GM23338 (cell line): ENCODE measurements at regions not wholly inside any gene's neighbourhood (a gene's known extent, or its start where the extent isn't known, plus 50 kb on each side); places are given as distances from the start of the nearest gene placed in this dataset.

Experiments used
- ATAC-seq: fragments of 200-7000 bp; cut with Tn5 transposase; 3 replicates; pipeline ENCODE4 v1.9.1; 2020
- DNase-seq: peaks from one replicate; pipeline ENCODE4 v3.0.0-alpha.2; 2015; ENCODE audit warnings: low spot score
- H2AFZ ChIP-seq: fragments of 200-600 bp; sonication (generic); 2 replicates; pipeline ENCODE4 v1.8.0; 2016; ENCODE audit warnings: antibody characterized with exemption, mild to moderate bottlenecking, moderate library complexity
- H3F3A ChIP-seq: fragments of 200-600 bp; sonication (generic); replicated peaks from 2 replicates; pipeline ENCODE4 v1.8.0; 2017; ENCODE audit warnings: antibody characterized with exemption, mixed run types, low read depth
- H3K27ac ChIP-seq: fragments of 200-600 bp; sonication (generic); 2 replicates; pipeline ENCODE4 v1.6.1; 2016; ENCODE audit warnings: low read depth
- H3K27me3 ChIP-seq: fragments of 200-600 bp; sonication (generic); 2 replicates; pipeline ENCODE4 v1.8.0; 2016; ENCODE audit warnings: mild to moderate bottlenecking, mixed run types, moderate library complexity; ENCODE audit not compliant: insufficient read depth
- H3K36me3 ChIP-seq: fragments of 200-600 bp; sonication (generic); 2 replicates; pipeline ENCODE4 v1.8.0; 2016; ENCODE audit warnings: mild to moderate bottlenecking; ENCODE audit not compliant: insufficient read depth
- H3K4me1 ChIP-seq: fragments of 200-600 bp; sonication (generic); 2 replicates; pipeline ENCODE4 v1.8.0; 2016; ENCODE audit warnings: mild to moderate bottlenecking, moderate library complexity; ENCODE audit not compliant: insufficient read depth
- H3K4me2 ChIP-seq: fragments of 200-600 bp; sonication (generic); 2 replicates; pipeline ENCODE4 v1.7.1; 2017; ENCODE audit warnings: mixed run types
- H3K4me3 ChIP-seq: fragments of 200-600 bp; sonication (generic); 2 replicates; pipeline ENCODE4 v1.6.1; 2016; ENCODE audit warnings: mixed run types
- H3K79me2 ChIP-seq: fragments of 200-600 bp; sonication (generic); replicated peaks from 2 replicates; pipeline ENCODE4 v1.8.0; 2017; ENCODE audit warnings: mild to moderate bottlenecking; ENCODE audit not compliant: insufficient read depth
- H3K9me2 ChIP-seq: fragments of 200-600 bp; sonication (generic); 2 replicates; pipeline ENCODE4 v1.8.0; 2017; ENCODE audit not compliant: insufficient read depth
- H4K20me1 ChIP-seq: fragments of 200-600 bp; sonication (generic); replicated peaks from 2 replicates; pipeline ENCODE4 v1.8.0; 2017; ENCODE audit warnings: mild to moderate bottlenecking; ENCODE audit not compliant: insufficient read depth
- H3K27ac Mint-ChIP-seq: 2 replicates; pipeline ENCODE4 v1.8.0; 2020; ENCODE audit warnings: inconsistent platforms, mild to moderate bottlenecking, moderate library complexity, mixed read lengths
- H3K27me3 Mint-ChIP-seq: 3 replicates; pipeline ENCODE4 v1.8.0; 2022; ENCODE audit warnings: low read depth, mild to moderate bottlenecking, moderate library complexity, mixed read lengths, inconsistent platforms; ENCODE audit not compliant: insufficient read depth, poor library complexity
- H3K36me3 Mint-ChIP-seq: 3 replicates; pipeline ENCODE4 v1.8.0; 2021; ENCODE audit warnings: low read depth, mild to moderate bottlenecking, inconsistent platforms, moderate library complexity, mixed read lengths
- H3K4me1 Mint-ChIP-seq: 3 replicates; pipeline ENCODE4 v1.8.0; 2020; ENCODE audit warnings: mild to moderate bottlenecking, inconsistent platforms, mixed read lengths
- H3K4me3 Mint-ChIP-seq: 3 replicates; pipeline ENCODE4 v1.8.0; 2021; ENCODE audit warnings: moderate library complexity, mild to moderate bottlenecking, inconsistent platforms, mixed read lengths
- H3K9me3 Mint-ChIP-seq: 3 replicates; pipeline ENCODE4 v1.8.0; 2020; ENCODE audit warnings: moderate library complexity, mild to moderate bottlenecking, inconsistent platforms, mixed read lengths
- CREB1 ChIP-seq: fragments of 250-450 bp; sonication (Bioruptor Pico); IDR thresholded peaks from 2 replicates; pipeline ENCODE4 v1.5.0; 2020; ENCODE audit warnings: low read depth, mild to moderate bottlenecking, moderate library complexity
- CTCF ChIP-seq, 2 experiments: fragments of 200-600 bp in 1 of 2; sonication (generic) in 1 of 2; conservative IDR thresholded peaks; 2 replicates each; pipeline versions ENCODE4 v1.5.1 to v1.6.1; 2016 to 2017; ENCODE audit warnings: antibody characterized with exemption in 2 of 2, low read depth in 2 of 2, mild to moderate bottlenecking in 2 of 2, moderate library complexity in 1 of 2
- EZH2 ChIP-seq: fragments of 200-600 bp; sonication (generic); IDR thresholded peaks from one replicate; pipeline ENCODE4 v1.8.0; 2017; ENCODE audit warnings: antibody characterized with exemption, mild to moderate bottlenecking, low read depth; ENCODE audit not compliant: unreplicated experiment
- EZH2phosphoT487 ChIP-seq: fragments of 200-600 bp; sonication (generic); IDR thresholded peaks from one replicate; pipeline ENCODE4 v1.8.1; 2018; ENCODE audit warnings: antibody characterized with exemption; ENCODE audit not compliant: unreplicated experiment
- JUNB ChIP-seq: IDR thresholded peaks from one replicate; pipeline ENCODE4 v1.6.1; 2016; ENCODE audit warnings: antibody characterized with exemption; ENCODE audit not compliant: unreplicated experiment
- NANOG ChIP-seq: IDR thresholded peaks from 2 replicates; pipeline ENCODE4 v1.6.1; 2016; ENCODE audit warnings: antibody characterized with exemption, borderline replicate concordance
- POLR2AphosphoS5 ChIP-seq: IDR thresholded peaks from 2 replicates; pipeline ENCODE4 v1.6.1; 2016; ENCODE audit warnings: antibody characterized with exemption, low read depth
- STAT1 ChIP-seq: IDR thresholded peaks from one replicate; pipeline ENCODE4 v1.6.1; 2016; ENCODE audit warnings: antibody characterized with exemption; ENCODE audit not compliant: unreplicated experiment
- ZNF114 ChIP-seq: fragments of 250-450 bp; sonication (Bioruptor Pico); IDR thresholded peaks from 2 replicates; pipeline ENCODE4 v1.5.0; 2020; ENCODE audit warnings: mild to moderate bottlenecking, moderate library complexity
- ZNF331 ChIP-seq: fragments of 250-450 bp; sonication (Bioruptor Pico); IDR thresholded peaks from 2 replicates; pipeline ENCODE4 v1.5.0; 2020; ENCODE audit warnings: low read depth, mild to moderate bottlenecking, moderate library complexity
- ZNF462 ChIP-seq: fragments of 250-450 bp; sonication (Bioruptor Pico); IDR thresholded peaks from 2 replicates; pipeline ENCODE4 v1.5.0; 2020; ENCODE audit warnings: mild to moderate bottlenecking, moderate library complexity
- TF ChIP-seq, protein P1 (sequence below): IDR thresholded peaks from one replicate; pipeline ENCODE4 v1.6.1; 2018; ENCODE audit warnings: antibody characterized with exemption; ENCODE audit not compliant: unreplicated experiment
- TF ChIP-seq, protein P2 (sequence below): IDR thresholded peaks from 2 replicates; pipeline ENCODE4 v1.6.1; 2016; ENCODE audit warnings: antibody characterized with exemption

- Histone ChIP-seq H3K27me3 (no peaks in the 10 kb centered on the region), H3K4me3 (no peak overlapping the region), H3K9me2 (peaks cover 7% of the 10 kb centered on the region; the same call in 1 of the 2 replicates), H3F3A (no peaks in the 10 kb centered on the region), H4K20me1 (no peaks in the 10 kb centered on the region), H3K27ac (no peak overlapping the region), H3K4me1 (peaks cover 3% of the 10 kb centered on the region; the same call in 1 of the 2 replicates), H3K79me2 (no peaks in the 10 kb centered on the region), H2AFZ (no peak overlapping the region), H3K4me2 (no peak overlapping the region), H3K36me3 (no peaks in the 10 kb centered on the region)
- DNase-seq (no peak), ATAC-seq (no peak)
- Mint-ChIP-seq H3K4me1 (peaks cover 11% of the 10 kb centered on the region), H3K4me3 (no peak overlapping the region), H3K27ac (no peak overlapping the region), H3K9me3 (no peaks in the 10 kb centered on the region; the same call in 1 of the 3 replicates), H3K36me3 (no peaks in the 10 kb centered on the region), H3K27me3 (peaks cover 3% of the 10 kb centered on the region)
- TF ChIP-seq EZH2phosphoT487: no peak
- TF ChIP-seq ZNF331 (CRISPR knock-in tag): no peak
- no peak for TF ChIP-seq ZNF114 (CRISPR knock-in tag)
- TF ChIP-seq EZH2: no peak
- no peak for TF ChIP-seq CTCF (conservative IDR thresholded peaks at IDR 0.05; ENCODE audit: low read depth in 2 of 2)
- no peak for TF ChIP-seq JUNB
- TF ChIP-seq CREB1 (CRISPR knock-in tag): no peak
- TF ChIP-seq, protein P1, sequence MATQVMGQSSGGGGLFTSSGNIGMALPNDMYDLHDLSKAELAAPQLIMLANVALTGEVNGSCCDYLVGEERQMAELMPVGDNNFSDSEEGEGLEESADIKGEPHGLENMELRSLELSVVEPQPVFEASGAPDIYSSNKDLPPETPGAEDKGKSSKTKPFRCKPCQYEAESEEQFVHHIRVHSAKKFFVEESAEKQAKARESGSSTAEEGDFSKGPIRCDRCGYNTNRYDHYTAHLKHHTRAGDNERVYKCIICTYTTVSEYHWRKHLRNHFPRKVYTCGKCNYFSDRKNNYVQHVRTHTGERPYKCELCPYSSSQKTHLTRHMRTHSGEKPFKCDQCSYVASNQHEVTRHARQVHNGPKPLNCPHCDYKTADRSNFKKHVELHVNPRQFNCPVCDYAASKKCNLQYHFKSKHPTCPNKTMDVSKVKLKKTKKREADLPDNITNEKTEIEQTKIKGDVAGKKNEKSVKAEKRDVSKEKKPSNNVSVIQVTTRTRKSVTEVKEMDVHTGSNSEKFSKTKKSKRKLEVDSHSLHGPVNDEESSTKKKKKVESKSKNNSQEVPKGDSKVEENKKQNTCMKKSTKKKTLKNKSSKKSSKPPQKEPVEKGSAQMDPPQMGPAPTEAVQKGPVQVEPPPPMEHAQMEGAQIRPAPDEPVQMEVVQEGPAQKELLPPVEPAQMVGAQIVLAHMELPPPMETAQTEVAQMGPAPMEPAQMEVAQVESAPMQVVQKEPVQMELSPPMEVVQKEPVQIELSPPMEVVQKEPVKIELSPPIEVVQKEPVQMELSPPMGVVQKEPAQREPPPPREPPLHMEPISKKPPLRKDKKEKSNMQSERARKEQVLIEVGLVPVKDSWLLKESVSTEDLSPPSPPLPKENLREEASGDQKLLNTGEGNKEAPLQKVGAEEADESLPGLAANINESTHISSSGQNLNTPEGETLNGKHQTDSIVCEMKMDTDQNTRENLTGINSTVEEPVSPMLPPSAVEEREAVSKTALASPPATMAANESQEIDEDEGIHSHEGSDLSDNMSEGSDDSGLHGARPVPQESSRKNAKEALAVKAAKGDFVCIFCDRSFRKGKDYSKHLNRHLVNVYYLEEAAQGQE: no peak
- no peak for TF ChIP-seq NANOG
- TF ChIP-seq STAT1: no peak
- TF ChIP-seq ZNF462 (CRISPR knock-in tag): no peak
- TF ChIP-seq, protein P2, sequence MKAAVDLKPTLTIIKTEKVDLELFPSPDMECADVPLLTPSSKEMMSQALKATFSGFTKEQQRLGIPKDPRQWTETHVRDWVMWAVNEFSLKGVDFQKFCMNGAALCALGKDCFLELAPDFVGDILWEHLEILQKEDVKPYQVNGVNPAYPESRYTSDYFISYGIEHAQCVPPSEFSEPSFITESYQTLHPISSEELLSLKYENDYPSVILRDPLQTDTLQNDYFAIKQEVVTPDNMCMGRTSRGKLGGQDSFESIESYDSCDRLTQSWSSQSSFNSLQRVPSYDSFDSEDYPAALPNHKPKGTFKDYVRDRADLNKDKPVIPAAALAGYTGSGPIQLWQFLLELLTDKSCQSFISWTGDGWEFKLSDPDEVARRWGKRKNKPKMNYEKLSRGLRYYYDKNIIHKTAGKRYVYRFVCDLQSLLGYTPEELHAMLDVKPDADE: no peak
- TF ChIP-seq POLR2AphosphoS5: no peak
Observed at GRCh38 chr2:56100791-56101312, 82.9 kb upstream of the CCDC85A start.
